ENCODE measurements at regions not wholly inside any gene's neighbourhood (a gene's known extent, or its start where the extent isn't known, plus 50 kb on each side); places are given as distances from the start of the nearest gene placed in this dataset.

DNA sequence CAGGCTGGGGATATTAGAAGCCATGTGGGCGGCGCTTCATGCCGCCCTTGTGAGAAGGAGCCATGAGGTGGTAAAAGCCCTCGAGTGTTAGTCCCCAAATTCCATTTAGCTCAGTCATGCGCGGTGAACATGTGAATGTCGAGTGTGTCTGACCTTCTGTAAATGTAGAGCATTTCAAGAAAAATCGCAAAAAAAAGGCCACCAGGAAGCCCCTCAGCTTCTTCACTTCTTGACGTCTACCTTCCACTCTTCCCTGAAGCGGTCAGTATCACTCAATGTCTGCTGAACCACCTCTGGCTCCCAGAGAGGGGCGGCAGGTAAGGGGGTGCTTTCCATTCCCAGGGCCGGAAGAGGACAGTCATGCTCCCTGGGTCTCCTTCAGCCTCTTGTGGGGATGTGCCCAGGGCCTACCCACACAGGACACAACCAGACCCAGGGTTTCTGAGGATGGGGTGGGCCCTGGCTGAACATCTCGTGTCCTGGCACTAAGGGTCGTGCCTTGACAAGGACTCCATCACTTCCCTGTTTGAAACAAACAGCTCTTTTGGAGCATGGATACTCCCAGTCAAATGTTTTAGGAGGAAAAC, 274.9 kb downstream of the FAM43A start:
- TF ChIP-seq MXI1 (IDR thresholded peaks at IDR 0.05; ENCODE audit: borderline replicate concordance, low read depth, low read length), result no peak
- TF ChIP-seq, protein P1, sequence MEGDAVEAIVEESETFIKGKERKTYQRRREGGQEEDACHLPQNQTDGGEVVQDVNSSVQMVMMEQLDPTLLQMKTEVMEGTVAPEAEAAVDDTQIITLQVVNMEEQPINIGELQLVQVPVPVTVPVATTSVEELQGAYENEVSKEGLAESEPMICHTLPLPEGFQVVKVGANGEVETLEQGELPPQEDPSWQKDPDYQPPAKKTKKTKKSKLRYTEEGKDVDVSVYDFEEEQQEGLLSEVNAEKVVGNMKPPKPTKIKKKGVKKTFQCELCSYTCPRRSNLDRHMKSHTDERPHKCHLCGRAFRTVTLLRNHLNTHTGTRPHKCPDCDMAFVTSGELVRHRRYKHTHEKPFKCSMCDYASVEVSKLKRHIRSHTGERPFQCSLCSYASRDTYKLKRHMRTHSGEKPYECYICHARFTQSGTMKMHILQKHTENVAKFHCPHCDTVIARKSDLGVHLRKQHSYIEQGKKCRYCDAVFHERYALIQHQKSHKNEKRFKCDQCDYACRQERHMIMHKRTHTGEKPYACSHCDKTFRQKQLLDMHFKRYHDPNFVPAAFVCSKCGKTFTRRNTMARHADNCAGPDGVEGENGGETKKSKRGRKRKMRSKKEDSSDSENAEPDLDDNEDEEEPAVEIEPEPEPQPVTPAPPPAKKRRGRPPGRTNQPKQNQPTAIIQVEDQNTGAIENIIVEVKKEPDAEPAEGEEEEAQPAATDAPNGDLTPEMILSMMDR (conservative IDR thresholded peaks at IDR 0.05; ENCODE audit: low read depth, low read length), result no peak
- TF ChIP-seq FOS (IDR thresholded peaks at IDR 0.05; ENCODE audit: low read depth, low read length), result no peak
- TF ChIP-seq POLR2A (IDR thresholded peaks at IDR 0.05; ENCODE audit: low read depth, low read length), result no peak
- TF ChIP-seq RFX5 (IDR thresholded peaks at IDR 0.05; ENCODE audit: low read depth, low read length), result no peak
- TF ChIP-seq BHLHE40 (IDR thresholded peaks at IDR 0.05; ENCODE audit: low read depth, low read length), result no peak
- no peak for TF ChIP-seq SMC3 (IDR thresholded peaks at IDR 0.05; ENCODE audit: low read depth, low read length)

Data from IMR-90 (cell line).